HG02943 (cell line): ENCODE measurements at regions not wholly inside any gene's neighbourhood (a gene's known extent, or its start where the extent isn't known, plus 50 kb on each side); places are given as distances from the start of the nearest gene placed in this dataset.

ENCODE experiments used
- ATAC-seq: cut with Tn5 transposase; IDR thresholded peaks from one replicate; pipeline ENCODE4 v1.9.1; 2021; ENCODE audit warnings: mild to moderate bottlenecking, low read depth, moderate library complexity; ENCODE audit not compliant: unreplicated experiment

DNA sequence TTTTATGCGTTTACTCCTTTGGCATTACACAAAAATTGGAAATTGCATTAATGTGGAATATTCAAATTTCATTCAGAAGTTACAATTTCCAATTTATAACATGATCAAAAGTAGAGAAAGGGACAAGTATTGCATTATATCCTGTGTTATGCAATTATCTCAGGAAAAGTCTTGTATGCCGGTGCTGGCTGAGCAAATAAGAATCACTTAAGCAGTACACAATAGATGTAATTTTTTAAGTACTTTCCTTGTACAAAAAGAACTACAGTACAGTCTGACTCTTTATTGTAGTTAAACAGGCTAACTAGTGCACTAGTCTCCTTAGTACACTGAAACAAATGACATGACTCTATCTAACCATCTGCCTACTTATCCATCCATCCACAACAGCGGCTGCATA is 493.2 kb upstream of the KCNMB2 start:
- ATAC-seq, result no peak

DNA sequence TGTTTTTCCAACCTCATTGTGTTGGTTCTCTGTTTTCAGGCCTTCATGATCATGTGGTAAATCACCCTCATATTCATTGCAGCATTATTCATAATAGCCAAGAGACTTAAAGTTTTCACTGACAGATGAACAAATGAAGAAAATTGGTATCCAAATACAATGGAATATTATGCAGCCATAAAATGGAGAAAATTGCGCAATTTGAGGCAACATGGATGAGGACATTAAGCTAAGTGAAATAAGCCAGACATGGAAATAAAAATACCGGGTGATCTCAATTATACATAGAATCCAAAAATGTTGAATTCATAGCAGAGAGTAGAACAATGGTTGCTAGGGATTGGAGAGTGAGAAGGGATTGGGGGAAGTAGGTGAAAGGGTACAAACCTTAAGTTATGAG is 491.9 kb upstream of the KCNMB2 start:
- no peak for ATAC-seq

- no peak for ATAC-seq
Observed at GRCh38 chr3:178047496-178047895, 488.7 kb upstream of the KCNMB2 start.

DNA sequence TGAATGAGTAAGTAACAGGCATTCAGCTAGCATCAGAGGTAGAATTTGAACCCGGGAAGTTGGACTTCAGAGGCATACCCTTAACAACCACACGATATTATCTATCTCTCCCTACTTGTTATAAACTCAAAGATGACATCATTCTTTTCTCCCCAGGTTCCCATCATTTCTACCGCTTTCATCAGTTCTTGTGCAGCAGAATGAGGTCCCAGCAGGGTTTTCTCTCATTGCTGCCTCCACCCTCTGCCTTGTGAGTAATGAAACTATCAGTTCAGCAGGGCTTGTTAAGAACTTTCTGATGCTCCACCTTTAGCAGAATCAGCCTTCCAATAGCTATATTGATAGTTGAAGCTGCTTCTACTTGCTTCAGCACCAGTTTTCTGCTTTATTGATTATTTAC is 487.5 kb upstream of the KCNMB2 start:
- no peak for ATAC-seq

DNA sequence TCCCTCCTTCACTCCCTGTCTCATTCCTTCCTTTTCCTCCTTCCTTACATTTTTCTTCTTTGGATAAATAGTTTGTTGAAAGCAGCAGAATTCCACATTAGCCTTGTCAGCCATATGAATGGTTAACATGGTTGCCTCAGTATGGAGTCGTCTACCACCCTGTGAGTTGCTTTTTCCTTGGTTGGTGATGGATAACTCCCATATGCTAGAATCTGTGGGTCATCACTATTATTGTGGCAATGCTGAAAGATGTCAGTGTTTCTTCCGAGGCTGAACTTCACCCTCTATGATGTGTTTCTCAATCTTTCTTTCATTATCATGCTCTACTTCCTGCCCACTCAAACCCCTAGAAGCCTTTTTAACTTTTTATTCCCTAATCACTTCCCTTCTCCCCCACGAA is 481.8 kb upstream of the KCNMB2 start:
- ATAC-seq, result no peak

- ATAC-seq, result no peak
Observed at GRCh38 chr3:178055939-178056338, 480.3 kb upstream of the KCNMB2 start.

- no peak for ATAC-seq
Observed at GRCh38 chr3:178056868-178057267, 479.4 kb upstream of the KCNMB2 start.

DNA sequence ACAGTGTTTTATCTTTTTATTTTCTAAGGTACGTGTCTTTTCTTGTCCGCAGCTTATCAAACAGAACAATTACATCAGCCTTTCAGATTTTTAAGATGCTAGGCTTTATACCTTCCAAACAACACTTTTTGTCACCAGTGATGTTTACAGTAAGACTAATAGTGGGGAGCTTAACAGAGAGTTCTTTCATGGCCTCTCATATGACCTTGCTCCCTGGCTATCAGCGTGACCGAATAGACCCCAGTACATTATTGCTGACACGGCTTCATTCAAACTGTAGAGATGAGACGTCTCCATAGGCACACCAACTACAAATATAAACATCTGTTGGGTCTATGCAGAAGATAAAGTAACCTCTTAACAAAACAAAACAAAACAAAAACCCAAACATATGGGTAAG is 477.6 kb upstream of the KCNMB2 start:
- no peak for ATAC-seq

DNA sequence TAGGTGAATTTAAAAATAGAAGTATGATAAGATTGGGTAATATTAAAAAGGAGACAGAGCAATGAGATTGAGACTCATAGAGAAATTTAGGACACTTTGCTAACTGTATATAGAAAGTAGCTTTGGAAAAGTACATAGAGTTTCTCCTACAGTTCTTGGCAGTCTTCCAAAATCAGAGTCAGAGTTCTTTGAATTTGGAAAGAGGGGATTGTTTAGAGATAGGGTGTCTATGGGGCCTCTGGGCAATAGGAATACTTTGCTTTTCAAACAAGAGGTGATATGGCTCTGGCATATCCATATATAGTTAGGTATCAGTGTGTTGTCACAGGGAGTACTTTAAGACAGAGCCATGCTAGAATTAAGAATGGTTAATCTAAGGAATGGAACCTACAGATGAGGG is 477.1 kb upstream of the KCNMB2 start:
- ATAC-seq, result no peak

- no peak for ATAC-seq
Observed at GRCh38 chr3:178059836-178060235, 476.4 kb upstream of the KCNMB2 start.

DNA sequence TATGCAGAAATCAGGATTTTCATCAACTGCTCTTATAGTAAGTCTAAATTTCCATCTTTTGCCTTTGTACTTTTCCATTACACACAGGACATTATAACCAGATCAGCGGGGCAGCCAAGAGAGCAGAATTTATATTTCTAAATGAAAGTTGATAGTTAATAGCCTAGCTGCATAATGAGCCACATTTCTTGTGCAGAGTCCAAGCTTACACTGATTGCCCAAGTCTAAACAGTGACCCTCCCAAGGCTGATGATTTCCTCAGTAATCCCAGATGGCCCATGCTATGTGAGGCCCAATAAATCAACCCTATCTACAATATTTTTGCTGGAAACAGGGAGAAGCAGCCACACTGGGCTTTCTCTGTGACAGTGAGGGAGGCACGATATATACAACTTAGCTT is 475.8 kb upstream of the KCNMB2 start:
- ATAC-seq, result no peak

DNA sequence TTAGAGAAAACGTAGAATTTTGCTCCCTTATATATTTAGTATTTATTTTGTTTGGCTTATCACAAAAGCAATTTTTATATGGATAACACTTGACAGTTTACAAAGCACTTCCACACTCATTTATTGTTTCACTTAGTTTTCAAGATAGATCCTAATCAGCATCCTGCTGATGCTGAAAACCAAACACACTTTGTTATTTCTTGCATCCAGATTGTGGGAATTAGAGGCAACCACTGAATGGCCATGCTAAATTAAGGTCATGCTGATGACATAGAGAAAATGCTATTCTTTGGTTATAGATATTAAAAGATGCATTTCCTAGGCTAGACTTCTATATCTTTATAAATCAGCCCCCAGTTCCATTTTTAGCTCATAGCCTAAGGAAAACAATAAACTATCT is 474.1 kb upstream of the KCNMB2 start:
- no peak for ATAC-seq

DNA sequence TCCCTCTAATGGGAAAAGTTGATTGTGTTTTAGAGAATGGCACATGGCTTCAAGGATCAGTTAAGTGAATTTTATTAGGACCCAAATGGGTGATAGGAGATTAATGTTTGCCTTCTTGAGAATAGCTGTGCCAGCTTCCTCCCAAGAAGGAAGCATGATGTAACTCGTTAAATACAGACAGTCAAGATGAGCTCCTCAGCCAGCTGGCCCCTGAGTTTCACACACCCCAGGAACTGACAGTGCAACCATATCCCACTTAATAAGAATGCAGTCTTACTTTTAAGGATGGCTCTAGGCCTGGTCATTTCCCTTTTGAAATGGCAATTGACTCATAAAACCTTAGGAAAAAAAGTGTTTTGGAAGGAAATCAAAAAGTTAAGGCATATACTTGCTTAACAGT is 472.8 kb upstream of the KCNMB2 start:
- no peak for ATAC-seq

- no peak for ATAC-seq
Observed at GRCh38 chr3:178067721-178068120, 468.5 kb upstream of the KCNMB2 start.

GRCh38 chr3:178072391-178073305 is 463.6 kb upstream of the KCNMB2 start:
- no peak for ATAC-seq

GRCh38 chr3:178073366-178073765 is 462.9 kb upstream of the KCNMB2 start:
- ATAC-seq, result no peak

DNA sequence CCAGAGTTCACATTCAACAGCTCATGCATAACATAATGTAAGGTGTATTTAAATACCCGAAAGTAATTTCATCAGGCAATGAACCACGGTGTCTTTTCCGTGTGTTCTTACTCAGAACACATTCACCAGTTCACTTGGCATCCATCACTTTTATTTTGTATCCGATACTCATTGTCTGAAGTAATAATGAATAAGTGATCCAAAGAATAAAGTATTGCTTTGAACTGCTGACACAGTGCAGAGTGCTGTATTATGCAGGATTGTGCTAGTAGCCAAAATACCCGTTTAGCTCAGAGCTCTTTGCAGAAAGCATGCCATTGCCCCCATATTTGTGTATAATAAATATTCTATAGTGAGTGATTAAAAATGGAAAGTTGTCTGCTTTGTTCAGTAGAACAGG is 460.9 kb upstream of the KCNMB2 start:
- ATAC-seq, result no peak

GRCh38 chr3:178078953-178079352 is 457.3 kb upstream of the KCNMB2 start:
- no peak for ATAC-seq

GRCh38 chr3:178079966-178080365 is 456.3 kb upstream of the KCNMB2 start:
- no peak for ATAC-seq

DNA sequence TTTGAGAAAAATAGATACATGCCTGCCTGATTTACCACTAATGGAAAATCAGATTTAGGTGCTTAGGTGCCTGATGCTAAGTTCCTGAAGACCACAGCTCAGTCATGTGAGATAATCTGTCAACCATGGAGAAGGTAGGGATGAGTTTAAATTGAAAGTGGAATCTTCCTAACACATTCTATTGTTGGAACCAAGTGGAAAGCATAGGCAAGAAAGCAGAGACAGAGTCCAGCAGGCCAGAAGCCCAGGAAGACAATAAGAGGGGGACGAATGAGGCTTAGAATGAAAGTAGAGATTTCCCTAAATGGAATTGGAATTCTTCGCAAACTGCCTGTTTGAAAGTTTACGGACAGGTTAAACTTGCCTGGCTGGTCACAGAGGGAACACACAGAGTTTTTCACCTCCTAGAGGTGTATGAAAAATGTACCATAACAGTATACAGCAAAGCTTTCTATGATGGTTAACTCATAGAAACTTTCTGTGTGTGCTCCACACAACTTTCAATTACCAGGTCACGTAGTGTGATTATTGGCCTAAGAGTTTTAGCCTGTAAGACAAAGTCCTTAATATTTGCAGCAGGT is 453.8 kb upstream of the KCNMB2 start:
- ATAC-seq, result no peak

- no peak for ATAC-seq
Observed at GRCh38 chr3:178083906-178084866, 452.1 kb upstream of the KCNMB2 start.
